ENCODE measurements at regions not wholly inside any gene's neighbourhood (a gene's known extent, or its start where the extent isn't known, plus 50 kb on each side); places are given as distances from the start of the nearest gene placed in this dataset.

DNA sequence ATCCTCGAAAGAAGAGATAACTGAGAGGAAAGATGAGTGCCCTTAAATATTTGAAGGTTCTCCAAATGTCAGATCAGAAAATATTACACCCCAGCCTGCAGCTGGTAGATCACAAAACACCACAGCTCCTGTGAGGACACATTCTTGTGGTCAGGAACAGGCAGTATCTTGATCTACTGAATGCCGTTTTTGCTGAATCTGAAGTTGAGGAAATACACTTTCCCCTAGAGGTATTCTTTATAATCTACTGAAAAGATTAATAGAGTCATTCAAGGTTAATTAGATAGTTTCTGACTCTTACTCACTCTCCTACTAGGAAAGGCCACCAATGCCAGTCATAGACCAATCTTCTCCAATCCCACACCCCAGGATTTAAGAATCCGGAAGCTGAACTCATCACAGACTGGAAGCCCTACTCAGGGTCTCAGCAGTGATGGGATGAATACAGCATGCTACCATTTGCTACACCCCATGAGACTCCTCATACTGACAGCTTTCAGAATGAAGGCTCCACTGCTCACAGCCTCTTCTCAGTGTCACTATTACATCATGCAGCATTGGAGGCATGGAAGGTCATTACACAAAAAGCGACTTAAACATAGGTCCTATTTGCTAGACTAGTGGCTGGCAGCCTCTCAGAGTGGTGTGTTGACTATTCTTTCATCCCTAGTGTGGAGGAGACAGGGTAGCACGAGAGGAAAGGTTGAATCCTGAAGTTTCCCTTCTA is 143.9 kb upstream of the SLC1A3 start:
- TF ChIP-seq, protein P1, sequence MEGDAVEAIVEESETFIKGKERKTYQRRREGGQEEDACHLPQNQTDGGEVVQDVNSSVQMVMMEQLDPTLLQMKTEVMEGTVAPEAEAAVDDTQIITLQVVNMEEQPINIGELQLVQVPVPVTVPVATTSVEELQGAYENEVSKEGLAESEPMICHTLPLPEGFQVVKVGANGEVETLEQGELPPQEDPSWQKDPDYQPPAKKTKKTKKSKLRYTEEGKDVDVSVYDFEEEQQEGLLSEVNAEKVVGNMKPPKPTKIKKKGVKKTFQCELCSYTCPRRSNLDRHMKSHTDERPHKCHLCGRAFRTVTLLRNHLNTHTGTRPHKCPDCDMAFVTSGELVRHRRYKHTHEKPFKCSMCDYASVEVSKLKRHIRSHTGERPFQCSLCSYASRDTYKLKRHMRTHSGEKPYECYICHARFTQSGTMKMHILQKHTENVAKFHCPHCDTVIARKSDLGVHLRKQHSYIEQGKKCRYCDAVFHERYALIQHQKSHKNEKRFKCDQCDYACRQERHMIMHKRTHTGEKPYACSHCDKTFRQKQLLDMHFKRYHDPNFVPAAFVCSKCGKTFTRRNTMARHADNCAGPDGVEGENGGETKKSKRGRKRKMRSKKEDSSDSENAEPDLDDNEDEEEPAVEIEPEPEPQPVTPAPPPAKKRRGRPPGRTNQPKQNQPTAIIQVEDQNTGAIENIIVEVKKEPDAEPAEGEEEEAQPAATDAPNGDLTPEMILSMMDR (conservative IDR thresholded peaks at IDR 0.05 in 1 of 2, IDR thresholded peaks at IDR 0.05 in 1 of 2; ENCODE audit: extremely low read depth in 1 of 2, insufficient read depth in 1 of 2, low read depth in 1 of 2, low read length in 2 of 2): no peak
- TF ChIP-seq EZH2 (IDR thresholded peaks at IDR 0.05; ENCODE audit: borderline replicate concordance, low read length): no peak

Measured in mammary epithelial cell (primary cell).